SK-N-SH (cell line): ENCODE measurements at regions not wholly inside any gene's neighbourhood (a gene's known extent, or its start where the extent isn't known, plus 50 kb on each side); places are given as distances from the start of the nearest gene placed in this dataset.

Source experiments
- CTCF ChIA-PET: fragments of 300-600, 350-600 bp; formaldehyde crosslinking; extraction: SDS; loops from one replicate; lab custom pipeline; 2021; lab: Yijun Ruan, JAX
- POLR2A ChIA-PET: fragments of 350-600 bp; sonication (Branson Sonifier 250); formaldehyde crosslinking; extraction: SDS; loops from one replicate; lab custom pipeline; 2020; ENCODE audit warnings: antibody characterized with exemption, inconsistent platforms; lab: Yijun Ruan, JAX
- DNase-seq: peaks from one replicate; pipeline ENCODE4 v3.0.0; 2012
- H2AFZ ChIP-seq: fragments of 200-600 bp; sonication (generic); 2 replicates; pipeline ENCODE4 v1.8.1; 2016; ENCODE audit warnings: antibody characterized with exemption, mild to moderate bottlenecking, low read depth
- H3F3A ChIP-seq: fragments of 200-600 bp; sonication (generic); replicated peaks from 2 replicates; pipeline ENCODE3; 2016; ENCODE audit warnings: antibody characterized with exemption, mild to moderate bottlenecking; ENCODE audit not compliant: insufficient read depth
- H3K27ac ChIP-seq, 2 experiments: fragments of 200-500 bp in 1 of 2; fragments of 200-600 bp in 1 of 2; sonication (Bioruptor generic) in 1 of 2; sonication (generic), shearing (Covaris generic) in 1 of 2; 2 replicates each; pipeline versions ENCODE4 v1.5.1 to v1.6.1; 2014 to 2016; ENCODE audit warnings: low read depth in 2 of 2, inconsistent platforms in 1 of 2, low read length in 1 of 2, mild to moderate bottlenecking in 1 of 2, mixed read lengths in 1 of 2
- H3K27me3 ChIP-seq: fragments of 200-600 bp; sonication (generic), shearing (Covaris generic); 2 replicates; pipeline ENCODE4 v1.6.1; 2016; ENCODE audit warnings: mixed run types; ENCODE audit not compliant: insufficient read depth
- H3K36me3 ChIP-seq, 2 experiments: fragments of 200-500 bp in 1 of 2; fragments of 200-600 bp in 1 of 2; sonication (Bioruptor generic) in 1 of 2; sonication (generic) in 1 of 2; replicated peaks in 1 of 2; 2 replicates each; pipeline versions ENCODE3 to v1.5.1; 2014 to 2016; ENCODE audit warnings: low read length in 1 of 2, mild to moderate bottlenecking in 1 of 2; ENCODE audit not compliant: insufficient read depth in 2 of 2, control insufficient read depth in 1 of 2
- H3K4me1 ChIP-seq, 2 experiments: fragments of 200-500 bp in 1 of 2; fragments of 200-600 bp in 1 of 2; sonication (Bioruptor generic) in 1 of 2; sonication (generic), shearing (Covaris generic) in 1 of 2; 2 replicates each; pipeline versions ENCODE4 v1.5.1 to v1.6.1; 2014 to 2016; ENCODE audit warnings: low read depth in 1 of 2, low read length in 1 of 2, mixed run types in 1 of 2; ENCODE audit not compliant: insufficient read depth in 2 of 2, control insufficient read depth in 1 of 2
- H3K4me2 ChIP-seq: fragments of 200-600 bp; sonication (generic), shearing (Covaris generic); 2 replicates; pipeline ENCODE4 v1.6.1; 2017; ENCODE audit warnings: mixed run types
- H3K4me3 ChIP-seq, 2 experiments: fragments of 200-500 bp in 1 of 2; fragments of 200-600 bp in 1 of 2; sonication (Bioruptor generic) in 1 of 2; sonication (generic), shearing (Covaris generic) in 1 of 2; 2 replicates each; pipeline versions ENCODE4 v1.5.1 to v1.8.1; 2014 to 2016; ENCODE audit warnings: low read depth in 2 of 2, inconsistent platforms in 1 of 2, low read length in 1 of 2, mild to moderate bottlenecking in 1 of 2, mixed read lengths in 1 of 2, moderate library complexity in 1 of 2
- H3K79me2 ChIP-seq: fragments of 200-600 bp; sonication (generic); 2 replicates; pipeline ENCODE4 v1.8.1; 2017; ENCODE audit warnings: mild to moderate bottlenecking; ENCODE audit not compliant: insufficient read depth
- H3K9ac ChIP-seq: fragments of 200-600 bp; sonication (generic); 2 replicates; pipeline ENCODE4 v1.6.1; 2017; ENCODE audit warnings: mixed run types
- H3K9me2 ChIP-seq: fragments of 200-600 bp; sonication (generic); 2 replicates; pipeline ENCODE4 v1.6.1; 2017; ENCODE audit warnings: mixed run types
- H3K9me3 ChIP-seq: fragments of 200-600 bp; sonication (generic); 2 replicates; pipeline ENCODE4 v1.6.1; 2017; ENCODE audit warnings: mixed run types, mild to moderate bottlenecking, moderate library complexity
- H4K20me1 ChIP-seq: fragments of 200-600 bp; sonication (generic); 2 replicates; pipeline ENCODE4 v1.6.1; 2017; ENCODE audit warnings: mild to moderate bottlenecking, mixed run types; ENCODE audit not compliant: insufficient read depth
- ELF1 ChIP-seq: IDR thresholded peaks from 2 replicates; pipeline ENCODE4 v1.4.0; 2012
- EP300 ChIP-seq, 2 experiments: IDR thresholded peaks; 2 replicates each; pipeline versions ENCODE4 v1.4.0 to v1.6.1; 2012; ENCODE audit warnings: borderline replicate concordance in 1 of 2, low read depth in 1 of 2, low read length in 1 of 2
- EZH2phosphoT487 ChIP-seq: fragments of 200-600 bp; sonication (generic); IDR thresholded peaks from 2 replicates; pipeline ENCODE4 v1.6.1; 2017; ENCODE audit warnings: low read depth, mixed run types, mild to moderate bottlenecking, antibody characterized with exemption, moderate library complexity, borderline replicate concordance
- FOSL2 ChIP-seq: IDR thresholded peaks from 2 replicates; pipeline ENCODE4 v1.4.0; 2012; ENCODE audit warnings: low read depth, mild to moderate bottlenecking, moderate library complexity, borderline replicate concordance
- FOXJ3 ChIP-seq: sonication (generic); formaldehyde crosslinking; IDR thresholded peaks from 2 replicates; pipeline ENCODE4 v1.5.1; 2020; ENCODE audit warnings: mild to moderate bottlenecking, missing genetic modification reagents
- FOXM1 ChIP-seq: IDR thresholded peaks from 2 replicates; pipeline ENCODE4 v1.4.0; 2012; ENCODE audit warnings: low read depth, mild to moderate bottlenecking
- GATA2 ChIP-seq: sonication (generic); formaldehyde crosslinking; IDR thresholded peaks from 2 replicates; pipeline ENCODE4 v1.5.0; 2020; ENCODE audit warnings: mild to moderate bottlenecking, missing genetic modification reagents
- JUND ChIP-seq: IDR thresholded peaks from 2 replicates; pipeline ENCODE4 v1.4.0; 2012
- MXI1 ChIP-seq: IDR thresholded peaks from 2 replicates; pipeline ENCODE4 v1.6.1; 2012; ENCODE audit warnings: mild to moderate bottlenecking, low read depth, low read length, improper control_type of control experiment
- NRF1 ChIP-seq: IDR thresholded peaks from 2 replicates; pipeline ENCODE4 v1.6.1; 2012; ENCODE audit warnings: low read depth, mild to moderate bottlenecking, low read length
- POLR2AphosphoS5 ChIP-seq: IDR thresholded peaks from 2 replicates; pipeline ENCODE4 v1.6.1; 2012; ENCODE audit warnings: low read depth, low read length
- RAD21 ChIP-seq: IDR thresholded peaks from 2 replicates; pipeline ENCODE4 v1.6.1; 2012; ENCODE audit warnings: mild to moderate bottlenecking, low read length
- RCOR1 ChIP-seq: fragments of 150-350 bp; IDR thresholded peaks from 2 replicates; pipeline ENCODE4 v1.6.1; 2017; ENCODE audit warnings: antibody characterized with exemption, low read length
- RFX5 ChIP-seq: IDR thresholded peaks from 2 replicates; pipeline ENCODE4 v1.6.1; 2012; ENCODE audit warnings: mild to moderate bottlenecking, improper control_type of control experiment, low read length
- TAF1 ChIP-seq: IDR thresholded peaks from 2 replicates; pipeline ENCODE4 v1.6.1; 2012; ENCODE audit warnings: low read depth, mild to moderate bottlenecking, low read length, moderate library complexity, borderline replicate concordance
- TCF12 ChIP-seq: IDR thresholded peaks from 2 replicates; pipeline ENCODE4 v1.4.0; 2012
- WGBS: methylation state at CpG from one replicate; pipeline ENCODE4 v1.1.6; 2017; ENCODE audit warnings: low lambda C conversion rate; 5-methylcytosine and 5-hydroxymethylcytosine counted together
- TF ChIP-seq, protein P1 (sequence below): fragments of 200-600 bp; sonication (generic); IDR thresholded peaks from 2 replicates; pipeline ENCODE4 v1.6.1; 2017; ENCODE audit warnings: antibody characterized with exemption, mild to moderate bottlenecking, moderate library complexity
- TF ChIP-seq, protein P2 (sequence below): fragments of 150-350 bp; IDR thresholded peaks from 2 replicates; pipeline ENCODE4 v1.6.1; 2016; ENCODE audit warnings: mild to moderate bottlenecking, low read depth, low read length
- TF ChIP-seq, protein P3 (sequence below): IDR thresholded peaks from 2 replicates; pipeline ENCODE4 v1.4.0; 2012; ENCODE audit warnings: low read depth, borderline replicate concordance
- TF ChIP-seq, protein P4 (sequence below): IDR thresholded peaks from 2 replicates; pipeline ENCODE4 v1.6.1; 2012; ENCODE audit warnings: mild to moderate bottlenecking, low read depth, low read length, moderate library complexity

DNA sequence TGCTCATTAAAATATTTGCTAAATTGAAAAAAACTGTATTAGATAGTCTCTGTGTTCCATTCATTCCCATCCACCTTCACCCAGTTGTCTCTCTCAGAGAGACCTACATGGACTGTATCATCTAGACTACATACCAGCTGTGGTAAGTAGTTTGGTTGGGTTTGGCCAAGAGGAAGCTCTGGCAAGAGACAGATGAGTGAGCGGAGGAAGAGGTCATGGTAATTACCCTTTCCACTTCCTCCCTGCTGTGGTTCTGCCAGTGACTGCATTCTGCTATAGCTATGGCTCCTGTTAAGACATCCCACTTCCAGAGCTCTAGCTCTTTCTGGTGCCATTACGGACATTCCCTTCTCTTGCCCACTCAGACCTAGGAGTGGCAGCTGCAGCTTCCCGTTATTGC lies 239.0 kb upstream of the MID1 start:
- Histone ChIP-seq H2AFZ (no peak overlapping the region), H3F3A (no peaks in the 10 kb centered on the region), H3K9me2 (no peaks in the 10 kb centered on the region), H4K20me1 (no peaks in the 10 kb centered on the region), H3K4me2 (no peak overlapping the region), H3K4me1 (no peaks in the 10 kb centered on the region; a peak in 1 of 4 replicates), H3K79me2 (no peaks in the 10 kb centered on the region), H3K36me3 (no peaks in the 10 kb centered on the region), H3K4me3 (no peak overlapping the region), H3K27me3 (no peaks in the 10 kb centered on the region), H3K9ac (no peak overlapping the region), H3K9me3 (no peaks in the 10 kb centered on the region), H3K27ac (no peak overlapping the region)
- CTCF ChIA-PET = interaction anchor here (0.9 kb wide), 1 partner anchor 15 kb away, joined by 3 read pairs; no protein-coding TSS in a partner anchor
- no peak for TF ChIP-seq TAF1
- TF ChIP-seq EP300 (IDR thresholded peaks at IDR 0.05; ENCODE audit: borderline replicate concordance in 1 of 2, low read depth in 1 of 2, low read length in 1 of 2) = no peak
- no peak for TF ChIP-seq MXI1
- TF ChIP-seq RAD21 = no peak
- TF ChIP-seq, protein P1, sequence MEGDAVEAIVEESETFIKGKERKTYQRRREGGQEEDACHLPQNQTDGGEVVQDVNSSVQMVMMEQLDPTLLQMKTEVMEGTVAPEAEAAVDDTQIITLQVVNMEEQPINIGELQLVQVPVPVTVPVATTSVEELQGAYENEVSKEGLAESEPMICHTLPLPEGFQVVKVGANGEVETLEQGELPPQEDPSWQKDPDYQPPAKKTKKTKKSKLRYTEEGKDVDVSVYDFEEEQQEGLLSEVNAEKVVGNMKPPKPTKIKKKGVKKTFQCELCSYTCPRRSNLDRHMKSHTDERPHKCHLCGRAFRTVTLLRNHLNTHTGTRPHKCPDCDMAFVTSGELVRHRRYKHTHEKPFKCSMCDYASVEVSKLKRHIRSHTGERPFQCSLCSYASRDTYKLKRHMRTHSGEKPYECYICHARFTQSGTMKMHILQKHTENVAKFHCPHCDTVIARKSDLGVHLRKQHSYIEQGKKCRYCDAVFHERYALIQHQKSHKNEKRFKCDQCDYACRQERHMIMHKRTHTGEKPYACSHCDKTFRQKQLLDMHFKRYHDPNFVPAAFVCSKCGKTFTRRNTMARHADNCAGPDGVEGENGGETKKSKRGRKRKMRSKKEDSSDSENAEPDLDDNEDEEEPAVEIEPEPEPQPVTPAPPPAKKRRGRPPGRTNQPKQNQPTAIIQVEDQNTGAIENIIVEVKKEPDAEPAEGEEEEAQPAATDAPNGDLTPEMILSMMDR = no peak
- no peak for TF ChIP-seq EZH2phosphoT487
- TF ChIP-seq POLR2AphosphoS5 = no peak
- no peak for TF ChIP-seq ELF1
- no peak for TF ChIP-seq FOXJ3
- TF ChIP-seq JUND = no peak
- no peak for TF ChIP-seq RFX5
- TF ChIP-seq, protein P2, sequence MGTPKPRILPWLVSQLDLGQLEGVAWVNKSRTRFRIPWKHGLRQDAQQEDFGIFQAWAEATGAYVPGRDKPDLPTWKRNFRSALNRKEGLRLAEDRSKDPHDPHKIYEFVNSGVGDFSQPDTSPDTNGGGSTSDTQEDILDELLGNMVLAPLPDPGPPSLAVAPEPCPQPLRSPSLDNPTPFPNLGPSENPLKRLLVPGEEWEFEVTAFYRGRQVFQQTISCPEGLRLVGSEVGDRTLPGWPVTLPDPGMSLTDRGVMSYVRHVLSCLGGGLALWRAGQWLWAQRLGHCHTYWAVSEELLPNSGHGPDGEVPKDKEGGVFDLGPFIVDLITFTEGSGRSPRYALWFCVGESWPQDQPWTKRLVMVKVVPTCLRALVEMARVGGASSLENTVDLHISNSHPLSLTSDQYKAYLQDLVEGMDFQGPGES = no peak
- TF ChIP-seq, protein P3, sequence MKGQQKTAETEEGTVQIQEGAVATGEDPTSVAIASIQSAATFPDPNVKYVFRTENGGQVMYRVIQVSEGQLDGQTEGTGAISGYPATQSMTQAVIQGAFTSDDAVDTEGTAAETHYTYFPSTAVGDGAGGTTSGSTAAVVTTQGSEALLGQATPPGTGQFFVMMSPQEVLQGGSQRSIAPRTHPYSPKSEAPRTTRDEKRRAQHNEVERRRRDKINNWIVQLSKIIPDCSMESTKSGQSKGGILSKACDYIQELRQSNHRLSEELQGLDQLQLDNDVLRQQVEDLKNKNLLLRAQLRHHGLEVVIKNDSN = no peak
- no peak for TF ChIP-seq NRF1
- TF ChIP-seq TCF12 = no peak
- TF ChIP-seq GATA2 (CRISPR knock-in tag) = no peak
- 55% methylated on average over 3 of the region's 3 CpGs for WGBS
- POLR2A ChIA-PET = no interaction called here
- DNase-seq = no peak

DNA sequence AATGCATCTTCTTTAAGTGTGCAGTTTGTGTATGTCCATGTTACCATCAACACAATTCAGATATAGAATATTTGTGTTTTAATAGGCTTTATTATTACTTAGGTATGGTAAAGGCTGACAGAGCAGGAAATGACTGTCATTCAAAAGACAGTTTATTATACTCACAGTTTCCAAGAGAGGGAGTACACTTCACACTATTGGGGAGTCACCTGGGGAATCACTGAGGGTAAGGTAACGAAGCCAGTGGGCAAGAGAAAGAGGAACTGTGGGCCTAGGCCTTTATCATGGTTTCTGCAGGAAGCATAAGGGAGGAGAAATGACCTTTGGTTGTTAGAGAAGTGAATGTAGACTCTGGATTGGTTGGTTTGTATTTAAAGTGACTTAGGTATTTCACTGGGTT lies 235.1 kb upstream of the HCCS start:
- Histone ChIP-seq H3F3A (no peaks in the 10 kb centered on the region), H3K36me3 (no peaks in the 10 kb centered on the region), H3K4me2 (no peak overlapping the region), H3K79me2 (no peaks in the 10 kb centered on the region), H3K9me3 (no peaks in the 10 kb centered on the region), H3K9me2 (no peaks in the 10 kb centered on the region), H3K9ac (no peak overlapping the region), H3K4me1 (no peaks in the 10 kb centered on the region), H3K27me3 (no peaks in the 10 kb centered on the region), H2AFZ (no peak overlapping the region), H4K20me1 (no peaks in the 10 kb centered on the region), H3K4me3 (no peak overlapping the region), H3K27ac (no peak overlapping the region)
- ChIA-PET CTCF (no interaction called here), POLR2A (no interaction called here)
- WGBS = 62% methylated on average over 1 of the region's 1 CpG
- no peak for DNase-seq
- no peak for TF ChIP-seq MXI1
- TF ChIP-seq, protein P4, sequence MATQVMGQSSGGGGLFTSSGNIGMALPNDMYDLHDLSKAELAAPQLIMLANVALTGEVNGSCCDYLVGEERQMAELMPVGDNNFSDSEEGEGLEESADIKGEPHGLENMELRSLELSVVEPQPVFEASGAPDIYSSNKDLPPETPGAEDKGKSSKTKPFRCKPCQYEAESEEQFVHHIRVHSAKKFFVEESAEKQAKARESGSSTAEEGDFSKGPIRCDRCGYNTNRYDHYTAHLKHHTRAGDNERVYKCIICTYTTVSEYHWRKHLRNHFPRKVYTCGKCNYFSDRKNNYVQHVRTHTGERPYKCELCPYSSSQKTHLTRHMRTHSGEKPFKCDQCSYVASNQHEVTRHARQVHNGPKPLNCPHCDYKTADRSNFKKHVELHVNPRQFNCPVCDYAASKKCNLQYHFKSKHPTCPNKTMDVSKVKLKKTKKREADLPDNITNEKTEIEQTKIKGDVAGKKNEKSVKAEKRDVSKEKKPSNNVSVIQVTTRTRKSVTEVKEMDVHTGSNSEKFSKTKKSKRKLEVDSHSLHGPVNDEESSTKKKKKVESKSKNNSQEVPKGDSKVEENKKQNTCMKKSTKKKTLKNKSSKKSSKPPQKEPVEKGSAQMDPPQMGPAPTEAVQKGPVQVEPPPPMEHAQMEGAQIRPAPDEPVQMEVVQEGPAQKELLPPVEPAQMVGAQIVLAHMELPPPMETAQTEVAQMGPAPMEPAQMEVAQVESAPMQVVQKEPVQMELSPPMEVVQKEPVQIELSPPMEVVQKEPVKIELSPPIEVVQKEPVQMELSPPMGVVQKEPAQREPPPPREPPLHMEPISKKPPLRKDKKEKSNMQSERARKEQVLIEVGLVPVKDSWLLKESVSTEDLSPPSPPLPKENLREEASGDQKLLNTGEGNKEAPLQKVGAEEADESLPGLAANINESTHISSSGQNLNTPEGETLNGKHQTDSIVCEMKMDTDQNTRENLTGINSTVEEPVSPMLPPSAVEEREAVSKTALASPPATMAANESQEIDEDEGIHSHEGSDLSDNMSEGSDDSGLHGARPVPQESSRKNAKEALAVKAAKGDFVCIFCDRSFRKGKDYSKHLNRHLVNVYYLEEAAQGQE = no peak
- TF ChIP-seq RCOR1 = no peak
- no peak for TF ChIP-seq GATA2 (CRISPR knock-in tag)
- no peak for TF ChIP-seq FOXM1
- TF ChIP-seq, protein P1 = no peak
- no peak for TF ChIP-seq FOSL2
- no peak for TF ChIP-seq JUND
- no peak for TF ChIP-seq TAF1
